ENCODE measurements at regions not wholly inside any gene's neighbourhood (a gene's known extent, or its start where the extent isn't known, plus 50 kb on each side); places are given as distances from the start of the nearest gene placed in this dataset.

- Histone ChIP-seq H3K9me3 (no peaks in the 10 kb centered on the region), H3K36me3 (ENCODE audit: low read depth) (no peaks in the 10 kb centered on the region), H3K4me3 (no peak overlapping the region), H3K4me1 (ENCODE audit: low read depth) (peaks cover 7% of the 10 kb centered on the region)
- TF ChIP-seq, protein P1, sequence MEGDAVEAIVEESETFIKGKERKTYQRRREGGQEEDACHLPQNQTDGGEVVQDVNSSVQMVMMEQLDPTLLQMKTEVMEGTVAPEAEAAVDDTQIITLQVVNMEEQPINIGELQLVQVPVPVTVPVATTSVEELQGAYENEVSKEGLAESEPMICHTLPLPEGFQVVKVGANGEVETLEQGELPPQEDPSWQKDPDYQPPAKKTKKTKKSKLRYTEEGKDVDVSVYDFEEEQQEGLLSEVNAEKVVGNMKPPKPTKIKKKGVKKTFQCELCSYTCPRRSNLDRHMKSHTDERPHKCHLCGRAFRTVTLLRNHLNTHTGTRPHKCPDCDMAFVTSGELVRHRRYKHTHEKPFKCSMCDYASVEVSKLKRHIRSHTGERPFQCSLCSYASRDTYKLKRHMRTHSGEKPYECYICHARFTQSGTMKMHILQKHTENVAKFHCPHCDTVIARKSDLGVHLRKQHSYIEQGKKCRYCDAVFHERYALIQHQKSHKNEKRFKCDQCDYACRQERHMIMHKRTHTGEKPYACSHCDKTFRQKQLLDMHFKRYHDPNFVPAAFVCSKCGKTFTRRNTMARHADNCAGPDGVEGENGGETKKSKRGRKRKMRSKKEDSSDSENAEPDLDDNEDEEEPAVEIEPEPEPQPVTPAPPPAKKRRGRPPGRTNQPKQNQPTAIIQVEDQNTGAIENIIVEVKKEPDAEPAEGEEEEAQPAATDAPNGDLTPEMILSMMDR (IDR thresholded peaks at IDR 0.05) = no peak
- ATAC-seq (no peak), DNase-seq (no peak)
- intact Hi-C loops (cut with DNase I, micrococcal nuclease) = no loop called here
These were observed 104.2 kb upstream of the SLC45A1 start for GRCh38 chr1:8213676-8214075.

GRCh38 chr1:8213136-8213535 is 104.8 kb upstream of the SLC45A1 start:
- Histone ChIP-seq H3K9me3 (no peaks in the 10 kb centered on the region), H3K4me1 (ENCODE audit: low read depth) (peaks cover 7% of the 10 kb centered on the region), H3K36me3 (ENCODE audit: low read depth) (no peaks in the 10 kb centered on the region), H3K4me3 (no peak overlapping the region)
- TF ChIP-seq, protein P1 (IDR thresholded peaks at IDR 0.05) = no peak
- ATAC-seq (no peak), DNase-seq (no peak)
- intact Hi-C loops (cut with DNase I, micrococcal nuclease) = no loop called here

- Histone ChIP-seq H3K4me1 (ENCODE audit: low read depth) (peaks cover 5% of the 10 kb centered on the region), H3K9me3 (no peaks in the 10 kb centered on the region), H3K36me3 (ENCODE audit: low read depth) (no peaks in the 10 kb centered on the region), H3K4me3 (no peak overlapping the region)
- intact Hi-C loops (cut with DNase I, micrococcal nuclease) = no loop called here
- DNase-seq = no peak
- TF ChIP-seq, protein P1 (IDR thresholded peaks at IDR 0.05) = no peak
- ATAC-seq = no peak
These were observed 105.3 kb upstream of the SLC45A1 start for GRCh38 chr1:8212580-8213031.

GRCh38 chr1:8211883-8212579 is 105.9 kb upstream of the SLC45A1 start:
- H3K36me3 ChIP-seq (ENCODE audit: low read depth) = no peaks in the 10 kb centered on the region
- no peaks in the 10 kb centered on the region for H3K9me3 ChIP-seq
- no peak overlapping the region for H3K4me3 ChIP-seq
- intact Hi-C loops (cut with DNase I, micrococcal nuclease) = no loop called here
- TF ChIP-seq, protein P1 (IDR thresholded peaks at IDR 0.05) = no peak
- no peak for DNase-seq
- H3K4me1 ChIP-seq (ENCODE audit: low read depth) = peaks cover 2% of the 10 kb centered on the region
- peak; percentile 38 for ATAC-seq

DNA sequence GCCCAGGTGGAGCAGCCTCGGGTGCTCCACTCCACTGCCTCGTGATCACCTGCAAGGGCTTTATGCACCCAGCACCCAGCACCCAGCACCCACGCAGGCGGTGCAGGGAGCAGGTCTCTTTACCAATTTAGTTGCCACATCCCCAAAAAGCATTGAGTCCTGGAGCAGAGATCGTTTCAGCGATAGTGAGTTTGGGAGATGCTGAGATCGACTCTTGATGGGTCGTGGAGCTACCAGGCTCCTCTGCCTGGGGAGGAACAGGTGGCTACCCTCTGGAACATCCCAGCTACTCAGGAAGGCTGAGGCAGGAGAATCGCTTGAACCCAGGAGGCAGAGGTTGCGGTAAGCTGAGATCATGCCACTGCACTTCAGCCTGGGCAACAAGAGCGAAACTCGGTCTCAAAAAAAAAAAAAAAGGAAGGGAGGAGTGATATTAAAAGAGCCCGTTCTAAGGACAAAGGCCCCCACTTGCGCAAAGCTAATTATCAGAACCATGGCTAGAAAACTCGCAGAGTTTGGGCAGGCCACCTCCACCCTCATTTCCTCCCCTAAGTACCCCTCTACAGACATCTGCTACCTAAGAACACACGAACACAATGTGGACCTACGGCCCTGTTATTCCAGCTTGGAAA is 106.5 kb upstream of the SLC45A1 start:
- TF ChIP-seq, protein P1 (IDR thresholded peaks at IDR 0.05) = no peak
- H3K36me3 ChIP-seq (ENCODE audit: low read depth) = no peaks in the 10 kb centered on the region
- no peak for DNase-seq
- ATAC-seq = no peak
- H3K4me3 ChIP-seq = no peak overlapping the region
- intact Hi-C loops (cut with DNase I, micrococcal nuclease) = no loop called here
- H3K9me3 ChIP-seq = no peaks in the 10 kb centered on the region
- no peaks in the 10 kb centered on the region for H3K4me1 ChIP-seq (ENCODE audit: low read depth)
